GM19035 (cell line): ENCODE measurements at regions not wholly inside any gene's neighbourhood (a gene's known extent, or its start where the extent isn't known, plus 50 kb on each side); places are given as distances from the start of the nearest gene placed in this dataset.

ENCODE experiments used
- ATAC-seq: cut with Tn5 transposase; IDR thresholded peaks from one replicate; pipeline ENCODE4 v1.9.1; 2021; ENCODE audit not compliant: unreplicated experiment

DNA sequence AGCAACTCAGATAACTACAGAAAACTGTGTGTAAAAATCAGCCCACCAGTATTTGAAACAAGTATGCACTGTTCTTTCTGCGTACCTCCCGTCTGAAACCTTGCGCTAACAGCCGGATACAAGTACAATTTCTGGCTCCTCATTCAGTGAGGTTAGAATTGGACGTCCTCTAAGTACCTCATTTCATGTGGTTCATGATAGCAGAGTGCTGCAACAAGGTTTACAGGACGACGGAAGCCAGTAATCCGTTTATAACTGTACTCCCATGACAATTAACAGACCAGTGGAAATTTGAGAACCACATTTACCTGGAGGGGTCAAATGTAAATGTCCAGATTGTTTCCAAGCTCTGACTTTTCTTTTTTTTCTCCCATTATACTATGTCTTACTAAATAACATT is 52.9 kb upstream of the TENM3 start:
- no peak for ATAC-seq

DNA sequence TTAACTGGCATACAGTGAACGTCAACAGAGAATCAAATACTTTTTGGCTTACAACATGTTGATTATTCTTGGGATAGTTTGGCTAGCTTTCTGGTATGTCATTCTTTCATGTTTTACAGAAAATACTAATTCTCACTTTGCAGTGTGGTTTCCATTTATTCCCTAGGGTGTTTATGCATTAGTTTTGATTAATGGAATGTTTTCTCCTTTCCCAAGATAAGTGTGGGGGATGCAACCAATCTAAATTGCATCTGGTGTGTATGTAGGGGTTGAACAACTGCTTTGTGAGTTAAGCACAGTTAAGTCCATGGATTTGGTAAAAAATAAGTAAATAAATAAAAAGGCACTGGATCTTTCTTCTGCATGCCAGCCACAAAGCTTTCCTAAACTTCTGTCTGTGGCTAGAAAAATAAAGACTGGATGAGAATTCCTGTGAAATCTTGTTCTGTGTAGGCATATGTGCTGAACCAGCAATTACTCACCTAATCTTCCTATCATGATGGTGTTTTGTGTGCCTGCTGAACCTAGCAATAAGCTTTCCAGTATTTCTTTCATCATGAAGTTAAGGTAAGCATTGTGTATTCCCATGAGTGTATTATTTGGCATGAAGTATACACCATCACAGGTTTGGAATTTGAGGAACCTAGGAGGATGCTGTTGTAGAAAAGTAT is 50.6 kb upstream of the TENM3 start:
- no peak for ATAC-seq

DNA sequence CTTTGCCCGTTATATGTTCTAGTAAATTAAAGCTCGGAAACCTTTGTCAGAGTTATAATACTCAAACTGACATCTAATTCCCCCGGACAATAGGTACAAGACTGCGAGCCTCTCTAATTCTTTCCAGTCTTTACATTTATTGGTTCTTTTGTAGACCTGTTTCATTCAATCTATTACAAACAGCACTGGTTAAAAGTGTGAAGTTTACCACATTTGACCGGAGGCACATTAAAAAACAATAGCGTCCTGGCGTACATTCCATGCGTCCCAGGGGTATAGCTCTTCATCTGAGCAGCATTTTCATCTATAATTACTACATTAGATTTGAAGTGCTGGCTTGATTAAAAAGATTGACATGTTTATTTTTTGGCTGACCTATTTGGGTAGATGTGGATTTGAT is 49.9 kb upstream of the TENM3 start:
- no peak for ATAC-seq
